ENCODE measurements at regions not wholly inside any gene's neighbourhood (a gene's known extent, or its start where the extent isn't known, plus 50 kb on each side); places are given as distances from the start of the nearest gene placed in this dataset.

DNA sequence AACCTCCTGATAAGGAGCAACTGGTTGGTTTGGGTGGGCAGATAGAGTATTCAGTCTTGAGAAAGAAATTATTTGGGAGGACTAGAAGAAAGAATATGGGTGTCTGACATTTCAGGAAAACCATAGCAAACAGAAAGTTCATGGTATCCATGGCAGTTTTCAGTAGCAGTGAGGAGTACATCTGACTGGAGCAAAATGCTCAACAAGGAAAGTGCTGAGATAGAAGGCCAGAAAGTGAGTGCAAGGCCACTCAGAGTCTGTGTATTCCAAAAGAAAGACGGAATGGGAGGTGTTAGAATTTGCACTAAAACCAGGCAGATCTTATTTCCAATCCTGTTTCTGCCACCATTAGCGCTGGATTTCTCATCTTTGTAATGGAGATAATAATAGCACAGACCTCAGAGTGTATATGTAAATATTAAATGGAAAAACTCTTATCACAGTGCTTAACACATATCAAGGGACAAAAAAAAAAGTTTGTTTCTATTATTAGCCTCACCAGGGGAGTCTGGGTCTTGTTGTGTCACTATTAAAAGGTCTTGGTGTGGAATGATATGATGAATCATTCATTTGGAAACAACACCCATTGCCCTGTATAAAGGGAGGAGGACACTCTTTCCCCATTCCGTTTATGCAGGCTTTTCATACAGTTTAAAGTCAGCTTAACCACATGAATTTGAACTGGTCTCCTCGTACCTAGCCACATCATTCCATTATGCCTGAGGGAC lies 349.8 kb downstream of the IPO8 start:
- TF ChIP-seq, protein P1, sequence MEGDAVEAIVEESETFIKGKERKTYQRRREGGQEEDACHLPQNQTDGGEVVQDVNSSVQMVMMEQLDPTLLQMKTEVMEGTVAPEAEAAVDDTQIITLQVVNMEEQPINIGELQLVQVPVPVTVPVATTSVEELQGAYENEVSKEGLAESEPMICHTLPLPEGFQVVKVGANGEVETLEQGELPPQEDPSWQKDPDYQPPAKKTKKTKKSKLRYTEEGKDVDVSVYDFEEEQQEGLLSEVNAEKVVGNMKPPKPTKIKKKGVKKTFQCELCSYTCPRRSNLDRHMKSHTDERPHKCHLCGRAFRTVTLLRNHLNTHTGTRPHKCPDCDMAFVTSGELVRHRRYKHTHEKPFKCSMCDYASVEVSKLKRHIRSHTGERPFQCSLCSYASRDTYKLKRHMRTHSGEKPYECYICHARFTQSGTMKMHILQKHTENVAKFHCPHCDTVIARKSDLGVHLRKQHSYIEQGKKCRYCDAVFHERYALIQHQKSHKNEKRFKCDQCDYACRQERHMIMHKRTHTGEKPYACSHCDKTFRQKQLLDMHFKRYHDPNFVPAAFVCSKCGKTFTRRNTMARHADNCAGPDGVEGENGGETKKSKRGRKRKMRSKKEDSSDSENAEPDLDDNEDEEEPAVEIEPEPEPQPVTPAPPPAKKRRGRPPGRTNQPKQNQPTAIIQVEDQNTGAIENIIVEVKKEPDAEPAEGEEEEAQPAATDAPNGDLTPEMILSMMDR (IDR thresholded peaks at IDR 0.05): no peak
- TF ChIP-seq POLR2AphosphoS5 (IDR thresholded peaks at IDR 0.05): no peak

All from suprapubic skin (tissue), 3 donors.